NOMO-1 (cell line): ENCODE measurements at regions not wholly inside any gene's neighbourhood (a gene's known extent, or its start where the extent isn't known, plus 50 kb on each side); places are given as distances from the start of the nearest gene placed in this dataset.
A peak's percentile ranks its signal among the peaks of the same experiment; 100 is the strongest.

Experiments
- DNase-seq, 2 experiments: peaks; one replicate each; lab custom pipeline; 2025; ENCODE audit not compliant: unreplicated experiment in 2 of 2; lab: John Stamatoyannopoulos, UW

DNA sequence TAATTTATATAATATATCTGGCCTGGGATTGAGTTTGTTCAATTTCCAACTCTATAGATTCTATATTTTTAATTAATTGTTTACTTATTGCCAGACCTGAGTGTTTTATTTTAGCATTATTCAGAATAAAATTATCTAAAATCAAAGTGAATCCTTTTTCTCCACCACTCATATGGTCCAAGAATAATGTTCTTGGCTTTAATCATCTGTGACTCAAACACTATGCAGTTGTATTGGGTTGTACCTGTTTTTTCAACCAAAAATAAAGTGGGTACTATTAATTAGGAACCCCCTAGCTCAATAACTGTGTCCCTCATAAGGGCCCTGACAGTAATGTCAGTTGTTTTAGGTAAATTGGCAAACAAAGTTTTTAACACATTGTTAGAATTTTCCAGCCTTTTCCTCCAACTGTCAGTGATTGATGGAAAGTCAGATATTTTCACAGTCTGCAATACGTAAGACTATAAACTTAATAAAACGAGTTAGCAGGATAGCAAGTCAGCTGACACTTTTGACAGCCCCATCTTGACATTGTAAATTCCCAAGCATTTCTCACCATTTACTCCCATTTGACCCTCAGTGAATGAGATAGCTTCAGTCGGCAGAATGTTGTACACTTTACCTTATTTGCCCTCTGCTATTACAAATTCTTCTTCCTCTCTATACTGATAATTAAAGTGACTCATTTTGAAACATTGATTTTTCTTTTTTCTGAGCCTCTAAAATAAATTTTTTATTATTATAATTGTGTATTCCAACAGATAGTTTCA, 587.4 kb downstream of the METTL4 start:
- DNase-seq: no peak

DNA sequence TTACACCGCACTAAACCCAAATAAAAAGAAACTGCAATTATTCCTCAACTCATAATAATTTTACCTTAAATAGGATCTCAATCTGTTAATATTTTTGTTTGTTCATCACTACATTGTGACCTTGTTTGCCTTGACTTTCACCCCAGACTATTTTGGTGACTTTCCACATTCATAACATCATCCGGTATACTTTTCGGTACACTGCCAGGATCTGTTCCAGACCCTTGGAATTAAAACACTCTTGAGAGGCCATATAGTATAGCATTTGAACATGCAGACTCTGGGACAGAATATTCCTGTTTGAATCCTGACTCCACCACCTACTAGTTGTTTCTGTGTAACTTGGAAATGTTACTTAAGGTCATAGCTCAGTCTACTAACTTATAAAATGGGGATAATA, 577.4 kb downstream of the METTL4 start:
- DNase-seq: no peak

DNA sequence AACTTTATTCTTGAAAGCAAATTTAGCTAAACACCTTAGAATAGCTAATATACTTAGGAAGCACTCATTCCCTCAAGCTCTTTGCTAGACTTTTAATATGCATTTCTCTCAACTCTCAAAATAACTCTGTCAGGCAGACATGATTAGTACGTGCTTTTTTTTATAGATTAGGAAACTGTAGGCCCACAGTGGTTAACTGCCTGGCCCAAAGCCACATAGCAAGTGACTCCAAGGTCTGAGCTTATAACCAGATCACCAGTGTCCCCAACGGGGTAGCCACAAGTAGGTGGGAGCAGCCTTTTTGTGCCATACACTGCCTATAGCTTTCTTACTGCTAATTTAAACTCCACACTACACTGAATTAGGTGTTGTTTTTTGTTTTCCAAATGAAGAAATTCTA, 576.8 kb downstream of the METTL4 start:
- no peak for DNase-seq

DNA sequence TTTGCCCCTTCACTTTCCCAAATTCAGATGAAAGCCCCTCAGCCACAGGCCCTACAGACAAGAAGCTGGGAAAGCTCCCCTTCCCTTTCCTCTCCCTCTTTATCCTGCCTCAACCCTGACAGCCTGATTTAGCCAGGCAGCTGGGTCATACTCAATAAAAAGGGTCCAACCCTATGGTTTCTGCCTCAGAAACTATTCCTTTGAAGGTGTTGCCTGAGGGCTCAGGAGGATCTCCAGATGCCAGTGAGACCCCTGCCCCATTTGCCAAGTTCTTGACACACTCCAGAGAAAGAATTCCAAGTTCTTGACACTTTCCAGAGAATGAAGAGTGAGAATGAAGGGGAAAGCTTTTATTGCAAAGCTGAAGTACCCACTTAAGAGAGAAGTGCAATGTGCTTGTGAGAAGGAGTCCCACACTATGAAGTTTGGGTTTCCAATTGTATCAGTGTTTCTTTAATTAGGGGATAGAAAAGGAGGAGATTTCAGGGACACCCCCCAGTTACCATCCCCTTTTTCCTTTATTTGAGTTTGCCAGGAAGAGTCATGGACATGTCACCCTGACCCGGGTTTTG, 576.2 kb downstream of the METTL4 start:
- DNase-seq: no peak

DNA sequence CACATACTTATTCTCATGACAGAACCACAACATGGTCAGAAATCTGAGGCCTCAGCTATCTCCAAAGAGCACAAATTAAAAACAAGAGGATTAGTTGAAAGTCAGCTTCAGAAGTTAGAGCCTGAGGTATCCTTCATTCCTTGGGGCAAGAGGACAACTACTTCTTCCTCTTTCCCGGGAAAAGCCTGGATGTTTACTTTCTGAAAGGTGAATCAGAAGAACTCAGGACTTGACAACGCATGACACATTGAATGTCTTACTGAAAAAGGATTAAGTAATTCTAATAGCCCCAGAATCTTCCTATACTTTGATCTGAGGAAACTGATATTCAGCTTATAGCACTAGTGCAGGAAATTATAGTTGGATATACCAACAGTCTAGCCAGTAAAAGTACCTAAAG, 573.2 kb downstream of the METTL4 start:
- no peak for DNase-seq

DNA sequence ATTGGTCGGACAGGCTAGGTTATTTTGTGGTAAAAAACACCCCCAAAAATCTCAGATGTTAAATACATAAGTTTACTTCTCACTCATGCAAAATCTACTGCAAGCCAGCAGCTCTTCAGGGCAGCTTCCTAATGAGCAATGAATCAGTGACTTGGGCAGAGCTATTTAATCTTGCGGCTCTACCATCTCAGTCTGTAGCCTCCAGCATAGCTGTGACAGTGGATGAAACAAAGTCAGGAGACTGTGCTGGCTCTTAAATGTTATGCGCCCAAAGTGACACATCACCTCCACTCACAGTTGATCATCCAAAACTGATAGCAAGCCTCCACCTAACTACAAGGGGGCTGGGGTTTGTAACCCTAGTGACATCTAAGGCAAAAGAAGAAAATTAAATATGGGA, 571.9 kb downstream of the METTL4 start:
- DNase-seq: no peak

DNA sequence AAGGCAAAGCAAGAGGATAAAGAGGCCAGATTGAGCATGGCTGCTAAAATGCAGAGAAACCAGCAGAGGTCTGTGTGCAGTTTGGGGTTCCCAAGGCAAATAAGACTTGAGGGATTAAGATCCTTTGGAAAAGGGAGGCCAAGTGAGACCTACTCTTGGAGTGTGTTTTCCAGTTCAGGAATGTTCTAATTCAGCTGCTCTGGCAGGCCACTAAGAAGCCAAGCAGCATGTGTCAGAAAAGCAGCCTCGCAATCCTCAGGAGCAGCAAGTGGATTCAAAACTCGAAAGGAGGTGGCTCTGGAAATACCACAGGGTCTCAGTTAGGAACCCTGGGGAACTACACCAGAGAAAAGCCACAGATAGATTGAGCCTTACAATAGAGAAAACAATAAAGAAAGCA, 569.2 kb downstream of the METTL4 start:
- no peak for DNase-seq

DNA sequence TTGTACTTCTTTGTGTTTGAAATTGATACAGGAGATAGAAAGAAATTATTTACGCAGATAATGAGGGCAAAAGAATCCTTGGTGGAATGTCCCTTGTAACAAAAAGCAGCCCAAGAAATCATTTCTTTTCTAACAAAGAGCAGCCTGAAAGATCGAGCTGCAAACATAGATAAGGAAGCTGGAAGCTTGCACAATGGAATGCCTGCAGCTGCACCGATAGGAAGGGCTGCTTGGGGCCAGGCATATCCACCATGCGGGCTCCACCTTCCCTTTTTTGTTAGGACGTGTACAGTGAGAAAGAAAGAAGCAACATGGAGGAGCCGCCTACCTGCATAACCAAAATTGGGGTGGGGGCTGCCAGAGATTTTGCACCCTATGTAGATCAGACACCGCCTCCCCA, 568.7 kb downstream of the METTL4 start:
- DNase-seq: no peak

DNA sequence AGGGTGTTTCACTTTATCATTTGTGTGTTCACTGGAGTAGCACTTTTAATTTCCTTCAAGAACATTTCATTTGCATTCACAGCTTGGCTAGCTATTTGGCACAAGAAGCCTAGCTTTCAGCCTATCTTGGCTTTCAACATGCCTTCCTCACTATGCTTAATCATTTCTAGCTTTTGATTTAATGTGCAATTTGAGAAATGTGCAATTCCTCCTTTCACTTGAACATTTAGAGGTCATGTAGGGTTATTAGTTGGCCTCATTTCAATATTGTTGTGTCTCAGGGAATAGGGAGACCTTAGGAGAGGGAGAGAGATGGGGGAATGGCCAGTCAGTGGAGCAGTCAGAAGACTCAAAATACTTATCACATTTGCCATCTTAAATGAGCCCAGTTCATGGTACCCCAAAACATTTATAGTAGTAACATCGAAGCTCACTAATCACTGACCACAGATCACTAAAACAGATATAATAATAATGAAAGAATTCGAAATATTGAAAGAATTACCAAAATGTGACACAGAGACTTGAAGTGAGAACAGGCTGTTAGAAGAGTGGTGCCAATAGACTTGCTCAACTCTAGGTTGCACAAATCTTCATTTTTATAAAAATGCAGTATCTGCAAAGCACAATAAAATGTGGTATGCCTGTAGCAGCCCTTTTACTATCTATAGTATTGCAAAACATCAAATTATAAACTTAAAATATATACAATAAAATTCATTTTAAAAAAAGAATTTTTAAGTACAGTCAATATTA, 561.2 kb downstream of the METTL4 start:
- DNase-seq: no peak

DNA sequence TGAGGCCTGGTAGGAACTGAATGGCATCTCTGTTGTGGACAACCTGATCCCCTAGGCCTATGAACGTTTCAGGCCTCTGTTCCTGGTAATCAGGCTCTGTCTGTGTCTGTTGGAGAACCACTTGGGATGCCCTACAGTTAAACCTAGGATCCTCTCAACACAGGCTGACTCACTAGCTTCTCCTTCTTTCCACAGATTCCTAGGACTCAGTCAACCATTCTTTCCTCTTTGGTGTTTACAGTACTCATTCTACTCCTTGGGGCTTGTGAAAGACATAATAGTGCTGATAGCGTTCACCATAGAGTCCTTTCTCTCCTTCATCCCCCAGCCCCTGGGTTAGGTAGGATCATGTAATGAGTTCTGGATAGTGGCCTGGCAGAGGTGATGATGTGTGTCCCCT, 544.3 kb downstream of the METTL4 start:
- DNase-seq: no peak

DNA sequence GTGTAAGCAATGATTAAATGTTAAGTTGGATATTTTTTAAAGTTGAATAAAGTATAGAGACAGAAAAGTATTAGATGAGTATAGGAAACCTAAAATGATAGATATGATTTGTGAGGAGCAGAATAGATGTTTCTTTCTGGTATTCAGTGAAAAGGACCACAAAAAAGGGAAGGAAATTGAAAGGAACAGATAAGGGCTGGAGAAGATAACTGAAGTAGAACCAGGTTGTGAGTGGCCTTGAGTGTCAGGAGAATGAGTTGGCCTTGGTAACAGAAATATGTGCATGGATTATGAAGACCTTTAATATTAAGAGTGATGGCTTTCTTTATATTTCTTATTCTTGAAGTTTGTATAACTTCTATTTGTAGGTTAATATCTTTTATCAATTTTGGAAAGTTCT, 543.5 kb downstream of the METTL4 start:
- DNase-seq: no peak

DNA sequence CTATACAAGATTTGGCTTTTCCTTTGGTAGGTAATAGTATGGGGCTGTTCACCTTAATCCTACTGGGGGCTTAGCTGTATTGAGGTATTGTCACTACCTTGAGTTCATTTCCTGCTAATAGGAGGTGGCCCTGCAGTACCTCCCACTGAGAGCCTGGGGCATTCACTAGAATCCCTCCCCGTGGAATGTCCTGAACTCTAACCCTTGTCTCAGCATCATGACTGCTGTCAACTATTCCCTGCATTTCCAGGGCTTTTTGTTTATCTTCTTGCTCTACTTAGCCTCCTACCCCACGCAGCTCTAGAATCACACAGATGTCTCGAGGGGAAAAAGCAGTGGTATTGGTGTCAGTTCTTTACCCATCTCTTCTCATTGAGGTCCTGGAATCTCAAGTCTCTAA, 542.3 kb downstream of the METTL4 start:
- DNase-seq: no peak

DNA sequence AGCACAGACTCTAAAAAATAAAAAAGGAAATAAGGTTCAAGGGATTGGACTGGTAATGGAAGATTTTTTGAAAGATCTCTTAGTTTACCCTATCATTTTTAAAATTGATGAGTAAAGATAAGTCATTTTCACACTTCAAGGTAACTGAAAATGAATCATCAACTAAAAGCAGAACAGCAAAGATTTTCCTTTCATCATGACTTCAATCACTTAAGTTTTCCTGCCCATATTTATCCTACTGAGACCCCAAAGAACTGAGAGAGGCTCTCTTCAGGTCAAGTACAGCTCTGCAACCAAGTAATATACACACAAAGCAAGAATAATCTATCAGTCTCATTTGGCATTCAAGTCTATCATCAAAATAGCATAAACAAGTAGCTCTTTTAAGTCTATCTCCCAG, 540.7 kb downstream of the METTL4 start:
- no peak for DNase-seq

DNA sequence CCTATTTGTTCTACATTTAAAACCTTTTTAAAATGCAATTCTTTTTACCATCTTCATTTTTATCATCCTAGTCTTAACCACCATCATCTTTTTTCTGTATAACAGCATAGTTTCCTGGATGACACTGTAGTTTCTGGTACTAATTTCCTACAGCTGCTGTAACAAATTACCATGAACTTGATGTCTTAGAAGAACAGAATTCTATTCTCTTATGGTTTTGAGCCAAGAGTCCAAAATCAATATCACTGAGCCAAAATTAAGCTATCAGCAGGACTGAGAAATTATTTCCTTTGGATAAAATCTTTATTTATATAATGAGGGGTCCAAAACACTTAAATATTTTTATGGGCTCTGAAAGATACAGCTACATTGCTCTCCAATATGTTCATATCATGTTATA, 539.3 kb downstream of the METTL4 start:
- DNase-seq: no peak

DNA sequence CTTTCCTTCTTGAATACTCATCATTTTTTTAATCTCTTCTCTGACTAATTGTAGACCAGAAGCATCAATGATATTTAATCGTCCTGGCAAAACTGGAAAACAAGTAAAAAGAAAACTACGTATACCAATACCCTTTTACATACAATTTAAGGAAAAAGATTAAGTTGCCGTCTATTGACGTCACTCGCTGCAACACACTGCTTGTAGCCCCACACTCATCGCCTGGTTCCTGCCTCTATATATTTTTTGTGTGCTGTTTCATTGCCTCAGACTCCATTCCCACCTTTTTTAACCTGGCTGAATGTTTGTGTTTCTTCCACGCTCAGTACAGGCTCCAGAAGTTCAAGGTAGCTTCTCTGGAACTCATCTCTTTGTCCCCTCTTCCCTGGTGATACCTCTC, 536.2 kb downstream of the METTL4 start:
- no peak for DNase-seq

DNA sequence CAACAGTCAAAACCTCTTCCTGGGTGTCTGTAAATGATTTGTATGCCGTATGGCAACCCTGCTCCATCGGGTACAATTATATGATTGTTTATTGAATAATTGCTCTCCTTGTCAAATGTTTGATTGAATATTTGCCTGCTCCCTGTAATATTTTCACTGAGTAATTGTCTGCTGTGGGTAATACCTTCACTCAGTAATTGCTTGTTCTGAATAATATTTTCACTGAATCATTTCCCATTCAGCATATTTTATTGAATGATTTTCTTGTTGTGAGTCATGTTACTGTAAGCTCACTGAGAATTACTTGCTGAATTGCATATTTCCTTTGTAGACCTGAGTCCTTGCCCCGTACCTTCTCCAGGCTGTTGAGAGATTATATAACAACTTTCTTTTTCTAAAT, 535.2 kb downstream of the METTL4 start:
- no peak for DNase-seq

DNA sequence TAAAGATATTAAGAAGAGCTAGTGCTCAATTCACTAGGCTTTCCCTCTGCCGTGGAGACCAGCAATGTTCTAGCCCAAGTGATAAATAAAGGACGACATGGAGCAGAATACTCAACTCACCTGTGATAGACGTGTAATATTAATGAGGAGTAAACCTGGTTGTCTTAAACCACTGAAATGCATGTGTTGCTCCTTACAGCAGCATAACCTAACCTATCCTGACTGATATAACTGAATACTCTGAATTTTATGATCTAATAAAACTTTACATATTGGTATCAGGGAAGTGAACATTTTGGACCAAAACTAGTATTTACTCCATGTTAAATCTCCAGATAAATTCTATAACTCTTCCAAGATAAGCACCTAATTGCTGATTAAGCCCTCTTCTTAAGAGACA, 531.0 kb downstream of the METTL4 start:
- no peak for DNase-seq

DNA sequence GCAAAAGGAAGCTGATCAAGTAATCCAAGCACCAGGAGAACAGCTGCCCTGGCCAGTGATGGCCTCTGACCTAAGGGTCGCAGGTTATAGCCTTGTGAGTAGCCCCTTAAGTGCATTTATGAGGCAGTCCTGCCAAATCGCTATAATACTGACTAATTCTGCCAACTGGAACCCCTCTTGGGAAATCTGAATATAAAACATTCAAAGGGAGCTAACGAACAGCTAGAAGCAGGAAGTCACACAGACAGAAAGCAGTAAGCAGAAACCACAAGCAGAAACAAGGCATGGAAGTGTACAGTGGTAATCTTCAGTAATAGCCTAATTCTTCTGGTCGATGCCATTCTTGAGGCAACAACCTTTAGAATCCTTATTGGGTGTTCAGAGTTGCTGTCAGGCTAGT, 521.3 kb downstream of the METTL4 start:
- DNase-seq: peak; percentile 9 to 54

DNA sequence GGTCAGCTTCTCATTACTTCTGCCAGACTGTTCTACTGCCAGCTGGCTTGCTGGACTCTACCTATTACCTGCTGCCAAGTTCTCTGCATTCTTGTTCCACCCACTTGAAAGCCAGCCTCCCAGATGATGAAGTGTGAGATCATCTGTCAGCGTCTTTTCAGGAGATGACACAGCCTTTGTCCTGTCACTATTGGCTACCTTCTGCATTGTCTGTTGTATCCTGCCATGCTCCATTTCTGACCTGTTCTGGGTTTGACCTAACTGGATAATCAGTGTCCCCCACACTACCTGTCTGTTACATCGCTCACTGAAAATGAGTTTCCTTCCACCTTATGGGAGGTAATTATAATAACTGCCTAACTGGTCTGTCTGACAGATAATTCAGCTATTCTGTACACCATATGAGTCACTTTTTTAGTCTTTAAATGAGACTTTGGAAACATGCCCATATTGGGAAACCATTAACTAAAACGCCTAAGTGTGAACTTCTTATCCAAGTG, 520.6 kb downstream of the METTL4 start:
- no peak for DNase-seq

DNA sequence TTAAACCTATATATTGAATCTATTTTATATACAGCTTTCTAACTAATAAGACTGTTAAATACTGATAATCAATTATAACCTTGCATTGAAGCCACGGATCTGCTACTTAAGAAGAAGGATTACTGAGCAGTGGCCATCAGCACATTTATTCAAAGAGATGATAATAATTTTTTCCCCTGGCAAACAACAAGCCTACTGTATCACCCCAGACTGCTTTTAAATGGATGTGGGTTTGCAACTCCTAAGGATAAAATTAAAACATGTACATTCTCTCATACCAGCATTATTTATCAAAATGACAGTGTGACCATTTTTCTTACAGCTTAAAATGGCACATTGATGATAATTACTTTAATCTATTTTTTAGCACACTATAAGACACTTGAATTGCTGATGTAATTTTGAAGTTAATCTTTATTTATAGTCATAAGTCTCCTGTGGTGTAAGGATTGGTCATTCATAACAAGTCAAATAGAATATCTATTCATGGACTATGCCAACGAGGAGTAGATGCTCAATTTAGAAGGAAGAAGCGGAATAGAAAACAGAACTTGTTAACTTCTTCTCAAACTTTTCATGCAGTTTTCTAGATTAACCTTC, 517.7 kb downstream of the METTL4 start:
- no peak for DNase-seq

DNA sequence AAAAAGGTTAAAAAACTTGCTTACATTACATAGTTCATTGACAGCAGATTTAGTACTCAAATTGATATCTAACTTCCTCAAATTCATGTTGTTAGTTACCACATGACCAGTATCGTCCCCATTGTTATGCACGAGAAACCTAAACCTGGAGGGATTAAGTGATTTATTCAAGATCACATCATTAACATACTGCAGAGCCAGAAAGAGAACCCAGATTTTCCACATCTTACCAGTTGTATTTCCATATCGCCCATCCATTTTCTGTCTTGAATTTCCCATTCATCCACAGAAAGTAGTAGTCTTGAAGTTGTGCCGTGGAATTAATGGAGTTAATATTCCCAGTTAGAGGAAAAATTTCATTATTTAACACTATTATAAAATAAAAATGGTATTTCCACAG, 512.0 kb downstream of the METTL4 start:
- no peak for DNase-seq

DNA sequence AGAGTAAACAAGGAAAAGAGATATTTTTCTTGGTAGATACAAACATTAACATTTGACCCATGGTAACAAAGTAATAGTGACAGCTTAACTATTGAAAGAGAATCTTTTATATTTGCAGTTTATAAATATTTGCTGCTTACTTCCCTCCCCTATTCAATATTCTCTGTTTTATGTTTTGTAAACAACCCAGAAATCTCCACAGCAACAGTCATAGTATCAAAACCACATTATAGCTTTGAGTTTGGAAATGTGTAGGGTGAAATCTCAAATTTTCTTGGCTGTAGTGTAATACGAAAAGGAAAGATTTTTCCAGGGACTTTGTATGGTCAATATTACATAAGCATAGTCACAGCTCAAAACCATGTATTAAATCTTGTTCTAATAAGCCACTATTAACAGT, 511.2 kb downstream of the METTL4 start:
- no peak for DNase-seq
